ENCODE measurements at regions not wholly inside any gene's neighbourhood (a gene's known extent, or its start where the extent isn't known, plus 50 kb on each side); places are given as distances from the start of the nearest gene placed in this dataset.

DNA sequence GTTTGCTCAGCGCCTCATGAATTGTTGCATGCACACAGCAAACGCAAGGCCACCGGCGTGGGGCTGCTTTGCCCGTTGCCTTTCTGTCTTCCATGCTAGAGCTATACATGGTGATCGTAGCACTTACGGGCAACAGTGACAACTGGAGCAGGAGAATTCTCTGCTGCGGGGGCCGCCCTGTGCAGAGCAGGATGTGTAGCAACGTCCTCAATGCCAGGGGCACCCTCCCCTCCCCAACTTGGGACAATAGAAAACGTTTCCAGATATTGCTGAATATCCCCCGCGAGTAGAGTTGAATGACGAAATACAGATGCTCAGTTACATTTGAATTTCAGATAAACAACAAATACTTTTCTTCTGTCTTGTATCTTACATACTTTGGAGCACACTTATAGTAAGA, 198.7 kb downstream of the TFAP2C start:
- no peak for TF ChIP-seq EZH2 (IDR thresholded peaks at IDR 0.05; ENCODE audit: borderline replicate concordance)
- TF ChIP-seq, protein P1, sequence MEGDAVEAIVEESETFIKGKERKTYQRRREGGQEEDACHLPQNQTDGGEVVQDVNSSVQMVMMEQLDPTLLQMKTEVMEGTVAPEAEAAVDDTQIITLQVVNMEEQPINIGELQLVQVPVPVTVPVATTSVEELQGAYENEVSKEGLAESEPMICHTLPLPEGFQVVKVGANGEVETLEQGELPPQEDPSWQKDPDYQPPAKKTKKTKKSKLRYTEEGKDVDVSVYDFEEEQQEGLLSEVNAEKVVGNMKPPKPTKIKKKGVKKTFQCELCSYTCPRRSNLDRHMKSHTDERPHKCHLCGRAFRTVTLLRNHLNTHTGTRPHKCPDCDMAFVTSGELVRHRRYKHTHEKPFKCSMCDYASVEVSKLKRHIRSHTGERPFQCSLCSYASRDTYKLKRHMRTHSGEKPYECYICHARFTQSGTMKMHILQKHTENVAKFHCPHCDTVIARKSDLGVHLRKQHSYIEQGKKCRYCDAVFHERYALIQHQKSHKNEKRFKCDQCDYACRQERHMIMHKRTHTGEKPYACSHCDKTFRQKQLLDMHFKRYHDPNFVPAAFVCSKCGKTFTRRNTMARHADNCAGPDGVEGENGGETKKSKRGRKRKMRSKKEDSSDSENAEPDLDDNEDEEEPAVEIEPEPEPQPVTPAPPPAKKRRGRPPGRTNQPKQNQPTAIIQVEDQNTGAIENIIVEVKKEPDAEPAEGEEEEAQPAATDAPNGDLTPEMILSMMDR (IDR thresholded peaks at IDR 0.05; ENCODE audit: poor library complexity) = no peak
